Endothelial cell of umbilical vein (primary cell): ENCODE measurements at regions not wholly inside any gene's neighbourhood (a gene's known extent, or its start where the extent isn't known, plus 50 kb on each side); places are given as distances from the start of the nearest gene placed in this dataset.
"Not testable (repeated sequence)": the region's sequence is repeated elsewhere in the genome, so short reads cannot be mapped to it uniquely, and the experiment has no call there.

Source experiments
- EZH2 ChIP-seq: IDR thresholded peaks from 2 replicates; pipeline ENCODE4 v1.6.1; 2012; ENCODE audit warnings: borderline replicate concordance, low read depth, mild to moderate bottlenecking, moderate library complexity, low read length, inconsistent platforms; ENCODE audit not compliant: severe bottlenecking
- FOS ChIP-seq: IDR thresholded peaks from 2 replicates; pipeline ENCODE4 v1.6.1; 2011; ENCODE audit warnings: mild to moderate bottlenecking, low read length, moderate library complexity, borderline replicate concordance; ENCODE audit not compliant: insufficient read depth
- POLR2A ChIP-seq: IDR thresholded peaks from 2 replicates; pipeline ENCODE4 v1.6.1; 2012; ENCODE audit warnings: low read depth, mild to moderate bottlenecking, control low read depth, low read length
- POLR2AphosphoS5 ChIP-seq: IDR thresholded peaks from 2 replicates; pipeline ENCODE4 v1.6.1; 2012; ENCODE audit warnings: low read depth, mild to moderate bottlenecking, control low read depth, low read length, moderate library complexity; ENCODE audit not compliant: insufficient read depth
- TF ChIP-seq, protein P1 (sequence below), 2 donors: IDR thresholded peaks; 1 replicate in 1 of 2; 2 replicates in 1 of 2; pipeline ENCODE4 v1.5.1; 2011; ENCODE audit warnings: low read length in 2 of 2, mild to moderate bottlenecking in 2 of 2, moderate library complexity in 2 of 2, control low read depth in 1 of 2, inconsistent platforms in 1 of 2, low read depth in 1 of 2; ENCODE audit not compliant: insufficient read depth in 1 of 2; ENCODE audit errors: extremely low read depth in 1 of 2
- TF ChIP-seq, protein P2 (sequence below): IDR thresholded peaks from 2 replicates; pipeline ENCODE4 v1.6.1; 2011; ENCODE audit not compliant: insufficient read depth, insufficient read length

- TF ChIP-seq, protein P1, sequence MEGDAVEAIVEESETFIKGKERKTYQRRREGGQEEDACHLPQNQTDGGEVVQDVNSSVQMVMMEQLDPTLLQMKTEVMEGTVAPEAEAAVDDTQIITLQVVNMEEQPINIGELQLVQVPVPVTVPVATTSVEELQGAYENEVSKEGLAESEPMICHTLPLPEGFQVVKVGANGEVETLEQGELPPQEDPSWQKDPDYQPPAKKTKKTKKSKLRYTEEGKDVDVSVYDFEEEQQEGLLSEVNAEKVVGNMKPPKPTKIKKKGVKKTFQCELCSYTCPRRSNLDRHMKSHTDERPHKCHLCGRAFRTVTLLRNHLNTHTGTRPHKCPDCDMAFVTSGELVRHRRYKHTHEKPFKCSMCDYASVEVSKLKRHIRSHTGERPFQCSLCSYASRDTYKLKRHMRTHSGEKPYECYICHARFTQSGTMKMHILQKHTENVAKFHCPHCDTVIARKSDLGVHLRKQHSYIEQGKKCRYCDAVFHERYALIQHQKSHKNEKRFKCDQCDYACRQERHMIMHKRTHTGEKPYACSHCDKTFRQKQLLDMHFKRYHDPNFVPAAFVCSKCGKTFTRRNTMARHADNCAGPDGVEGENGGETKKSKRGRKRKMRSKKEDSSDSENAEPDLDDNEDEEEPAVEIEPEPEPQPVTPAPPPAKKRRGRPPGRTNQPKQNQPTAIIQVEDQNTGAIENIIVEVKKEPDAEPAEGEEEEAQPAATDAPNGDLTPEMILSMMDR (IDR thresholded peaks at IDR 0.05; ENCODE audit: extremely low read depth in 1 of 2, insufficient read depth in 1 of 2, low read depth in 1 of 2, low read length in 2 of 2) = not testable (repeated sequence)
- TF ChIP-seq EZH2, POLR2AphosphoS5, POLR2A, FOS: not testable (repeated sequence)
- TF ChIP-seq, protein P2, sequence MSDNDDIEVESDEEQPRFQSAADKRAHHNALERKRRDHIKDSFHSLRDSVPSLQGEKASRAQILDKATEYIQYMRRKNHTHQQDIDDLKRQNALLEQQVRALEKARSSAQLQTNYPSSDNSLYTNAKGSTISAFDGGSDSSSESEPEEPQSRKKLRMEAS = not testable (repeated sequence)
Measured at GRCh38 chr3:103881809-103882208, 1447.0 kb downstream of the ZPLD1 start.
